Fibroblast of skin of abdomen (primary cell): ENCODE measurements at regions not wholly inside any gene's neighbourhood (a gene's known extent, or its start where the extent isn't known, plus 50 kb on each side); places are given as distances from the start of the nearest gene placed in this dataset.

Source experiments
- DNase-seq: peaks from one replicate; pipeline ENCODE4 v3.0.0-alpha.2; 2013

DNA sequence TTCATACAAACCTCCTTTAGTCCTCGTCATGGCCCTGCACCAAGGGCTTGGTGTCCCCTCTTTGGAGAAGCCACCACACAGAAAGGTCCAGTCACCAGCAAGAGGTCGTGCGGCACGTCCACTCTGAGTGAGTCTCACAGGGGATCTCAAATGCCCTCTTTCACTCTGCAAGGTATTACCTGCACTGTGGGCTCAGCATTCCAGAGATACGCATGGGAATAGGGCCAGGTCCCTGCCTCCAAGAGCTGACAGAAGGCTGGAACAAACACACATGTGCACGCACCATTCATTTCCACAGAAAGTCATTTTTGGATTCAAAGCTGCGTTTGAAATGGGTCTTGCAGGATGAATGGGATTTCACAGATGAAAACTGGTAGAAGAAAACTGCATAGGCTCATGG lies 50.4 kb upstream of the TJP1 start:
- DNase-seq: no peak
